PC-9 (cell line): ENCODE measurements at regions not wholly inside any gene's neighbourhood (a gene's known extent, or its start where the extent isn't known, plus 50 kb on each side); places are given as distances from the start of the nearest gene placed in this dataset.

Experiments
- BruUV-seq: library from RNA; stranded (reverse); fragments of 400-500 nt; replicated peaks from 2 replicates; lab custom pipeline; 2021; lab: Mats Ljungman, UMichigan
- CTCF ChIA-PET: fragments of 300-600 bp; sonication (Branson Sonifier 250); formaldehyde crosslinking; loops from one replicate; lab custom pipeline; 2022; ENCODE audit warnings: antibody characterized with exemption; lab: Charles Lee
- POLR2A ChIA-PET: fragments of 300-600 bp; sonication (Branson Sonifier 250); formaldehyde crosslinking; loops from one replicate; lab custom pipeline; 2022; ENCODE audit warnings: antibody characterized with exemption; ENCODE audit not compliant: unreplicated experiment; lab: Charles Lee
- DNase-seq, 2 experiments: peaks; one replicate each; pipeline versions ENCODE4 v3.0.0 to v3.0.0-alpha.2; 2015 to 2022; ENCODE audit warnings: mixed read lengths in 1 of 2
- H2AFZ ChIP-seq: fragments of 200-600 bp; sonication (generic); 2 replicates; pipeline ENCODE4 v1.8.1; 2017; ENCODE audit warnings: antibody characterized with exemption
- H3F3A ChIP-seq: fragments of 200-600 bp; sonication (generic); 2 replicates; pipeline ENCODE4 v1.8.1; 2017; ENCODE audit warnings: antibody characterized with exemption, mild to moderate bottlenecking, low read depth; ENCODE audit not compliant: insufficient read depth
- H3K27ac ChIP-seq: fragments of 200-600 bp; sonication (generic); 2 replicates; pipeline ENCODE4 v1.6.1; 2016; ENCODE audit warnings: mixed run types
- H3K27me3 ChIP-seq: fragments of 200-600 bp; sonication (generic); 2 replicates; pipeline ENCODE4 v1.6.1; 2016; ENCODE audit warnings: low read depth, mixed run types; ENCODE audit not compliant: insufficient read depth
- H3K36me3 ChIP-seq: fragments of 200-600 bp; sonication (generic); 2 replicates; pipeline ENCODE4 v1.6.1; 2016; ENCODE audit warnings: low read depth, mixed run types
- H3K4me1 ChIP-seq: fragments of 200-600 bp; sonication (generic); replicated peaks from 2 replicates; pipeline ENCODE4 v1.6.1; 2016; ENCODE audit warnings: mixed run types; ENCODE audit not compliant: insufficient read depth
- H3K4me2 ChIP-seq: fragments of 200-600 bp; sonication (generic); 2 replicates; pipeline ENCODE4 v1.6.1; 2017; ENCODE audit warnings: mixed run types
- H3K4me3 ChIP-seq: fragments of 200-600 bp; sonication (generic); 2 replicates; pipeline ENCODE4 v1.6.1; 2016; ENCODE audit warnings: mixed run types
- H3K79me2 ChIP-seq: fragments of 200-600 bp; sonication (generic); 2 replicates; pipeline ENCODE4 v1.6.1; 2017; ENCODE audit warnings: low read depth, mixed run types
- H3K9me2 ChIP-seq: fragments of 200-600 bp; sonication (generic); 2 replicates; pipeline ENCODE4 v1.8.1; 2017; ENCODE audit warnings: mild to moderate bottlenecking; ENCODE audit not compliant: insufficient read depth
- H3K9me3 ChIP-seq: fragments of 200-600 bp; sonication (generic); 2 replicates; pipeline ENCODE4 v1.8.1; 2016; ENCODE audit warnings: low read depth; ENCODE audit not compliant: insufficient read depth
- H4K20me1 ChIP-seq: fragments of 200-600 bp; sonication (generic); 2 replicates; pipeline ENCODE4 v1.8.1; 2017; ENCODE audit not compliant: insufficient read depth
- CTCF ChIP-seq: fragments of 200-600 bp; sonication (generic); conservative IDR thresholded peaks from 2 replicates; pipeline ENCODE4 v1.6.1; 2017; ENCODE audit warnings: mixed run types, antibody characterized with exemption, mild to moderate bottlenecking, moderate library complexity
- EZH2 ChIP-seq: fragments of 200-600 bp; sonication (generic); IDR thresholded peaks from 2 replicates; pipeline ENCODE4 v1.8.0; 2017; ENCODE audit warnings: antibody characterized with exemption, low read depth
- intact Hi-C: fragments of 100-400 bp; cut with micrococcal nuclease; formaldehyde crosslinking; loops from one replicate; pipeline ENCODE4 v1.10.0; 2022; ENCODE audit not compliant: unreplicated experiment

GRCh38 chr21:29419422-29419821 lies 120.7 kb downstream of the BACH1 start:
- no TSS peak for BruUV-seq
- POLR2A ChIA-PET: no interaction called here
- TF ChIP-seq EZH2 (no peak), CTCF (no peak)

GRCh38 chr21:29423099-29423870 lies 124.6 kb downstream of the BACH1 start:
- H3K9me2 ChIP-seq: no peaks in the 10 kb centered on the region
- H3K79me2 ChIP-seq: no peaks in the 10 kb centered on the region
- H3F3A ChIP-seq: no peaks in the 10 kb centered on the region
- no peak overlapping the region for H3K4me3 ChIP-seq
- H3K27me3 ChIP-seq: no peaks in the 10 kb centered on the region
- POLR2A ChIA-PET: no interaction called here
- no peaks in the 10 kb centered on the region for H3K4me1 ChIP-seq
- H3K4me2 ChIP-seq: no peak overlapping the region
- H3K9me3 ChIP-seq: no peaks in the 10 kb centered on the region
- no TSS peak for BruUV-seq
- TF ChIP-seq CTCF (no peak), EZH2 (no peak)
- no peak for DNase-seq
- no peak overlapping the region for H3K27ac ChIP-seq
- no peak overlapping the region for H2AFZ ChIP-seq
- intact Hi-C loops: no loop called here
- CTCF ChIA-PET: interaction anchor here (0.6 kb wide), 1 partner anchor 37 kb away, joined by 5 read pairs; no protein-coding TSS in a partner anchor
- no peaks in the 10 kb centered on the region for H3K36me3 ChIP-seq
- no peaks in the 10 kb centered on the region; the same call in 1 of the 2 replicates for H4K20me1 ChIP-seq

More at GRCh38 chr21:29419422-29419821, 120.7 kb downstream of the BACH1 start:
- intact Hi-C loops: no loop called here
- Histone ChIP-seq H3K27me3 (no peaks in the 10 kb centered on the region), H2AFZ (no peak overlapping the region), H3K9me3 (no peaks in the 10 kb centered on the region), H3K4me2 (no peak overlapping the region), H3K4me1 (no peaks in the 10 kb centered on the region), H3K9me2 (no peaks in the 10 kb centered on the region), H4K20me1 (no peaks in the 10 kb centered on the region; the same call in 1 of the 2 replicates), H3F3A (no peaks in the 10 kb centered on the region), H3K79me2 (no peaks in the 10 kb centered on the region), H3K27ac (no peak overlapping the region), H3K4me3 (no peak overlapping the region), H3K36me3 (no peaks in the 10 kb centered on the region)
- CTCF ChIA-PET: no interaction called here
- no peak for DNase-seq

- intact Hi-C loops: no loop called here
- POLR2A ChIA-PET: interaction anchor here (0.7 kb wide), 1 partner anchor 321 kb away, joined by 30 read pairs; no protein-coding TSS in a partner anchor
- BruUV-seq: no TSS peak
- Histone ChIP-seq H3K27me3 (no peaks in the 10 kb centered on the region), H3K27ac (no peak overlapping the region), H3K4me1 (peaks cover 11% of the 10 kb centered on the region; the same call in 1 of the 2 replicates), H3K9me2 (no peaks in the 10 kb centered on the region), H3K4me3 (no peak overlapping the region), H4K20me1 (no peaks in the 10 kb centered on the region; the same call in 1 of the 2 replicates), H3K9me3 (no peaks in the 10 kb centered on the region), H3K4me2 (no peak overlapping the region), H2AFZ (no peak overlapping the region), H3F3A (no peaks in the 10 kb centered on the region), H3K36me3 (no peaks in the 10 kb centered on the region), H3K79me2 (no peaks in the 10 kb centered on the region)
- DNase-seq: no peak
- TF ChIP-seq EZH2: no peak
- TF ChIP-seq CTCF: no peak
- CTCF ChIA-PET: no interaction called here
Measured at GRCh38 chr21:29424728-29425127, 126.0 kb downstream of the BACH1 start.
